H1 (cell line): ENCODE measurements at regions not wholly inside any gene's neighbourhood (a gene's known extent, or its start where the extent isn't known, plus 50 kb on each side); places are given as distances from the start of the nearest gene placed in this dataset.

ENCODE experiments used
- CTCF ChIA-PET: fragments of 300-600 bp; sonication (Branson Sonifier 250); formaldehyde crosslinking; loops from one replicate; lab custom pipeline; 2021; ENCODE audit not compliant: partially characterized antibody; lab: Charles Lee
- POLR2A ChIA-PET: fragments of 300-600 bp; sonication (Branson Sonifier 250); formaldehyde crosslinking; loops from one replicate; lab custom pipeline; 2021; ENCODE audit warnings: inconsistent platforms; ENCODE audit not compliant: partially characterized antibody; lab: Charles Lee
- DNase-seq, 2 experiments: peaks; one replicate each; pipeline versions ENCODE4 v3.0.0 to v3.0.0-alpha.2; 2010 to 2022; ENCODE audit warnings: low spot score in 2 of 2, low read depth in 1 of 2, mixed read lengths in 1 of 2
- FAIRE-seq: peaks from 2 replicates; lab custom pipeline; 2011; peaks lifted over from hg19 to GRCh38; lab: Jason Lieb, UNC
- H2AFZ ChIP-seq: 2 replicates; pipeline ENCODE4 v1.8.1; 2012; ENCODE audit warnings: low read length, inconsistent platforms
- H2AK5ac ChIP-seq: 2 replicates; pipeline ENCODE4 v1.6.1; 2013; ENCODE audit warnings: low read depth, low read length
- H2BK120ac ChIP-seq: replicated peaks from 2 replicates; pipeline ENCODE3; 2013; ENCODE audit warnings: low read depth, low read length, inconsistent platforms
- H2BK12ac ChIP-seq: 2 replicates; pipeline ENCODE4 v1.6.1; 2013; ENCODE audit warnings: low read depth, low read length
- H2BK15ac ChIP-seq: 2 replicates; pipeline ENCODE4 v1.6.1; 2013; ENCODE audit warnings: low read length
- H2BK20ac ChIP-seq: 2 replicates; pipeline ENCODE4 v1.6.1; 2013; ENCODE audit warnings: low read length
- H2BK5ac ChIP-seq: 2 replicates; pipeline ENCODE4 v1.6.1; 2013; ENCODE audit warnings: low read depth, low read length
- H3K14ac ChIP-seq: 2 replicates; pipeline ENCODE4 v1.6.1; 2013; ENCODE audit warnings: inconsistent platforms; ENCODE audit not compliant: insufficient read length
- H3K18ac ChIP-seq: 2 replicates; pipeline ENCODE4 v1.6.1; 2013; ENCODE audit warnings: low read length; ENCODE audit errors: extremely low read depth
- H3K23ac ChIP-seq: 2 replicates; pipeline ENCODE4 v1.6.1; 2013; ENCODE audit warnings: inconsistent platforms; ENCODE audit not compliant: insufficient read length
- H3K23me2 ChIP-seq: 2 replicates; pipeline ENCODE4 v1.6.1; 2013; ENCODE audit warnings: low read depth, low read length
- H3K27ac ChIP-seq: 2 replicates; pipeline ENCODE4 v1.6.1; 2011; ENCODE audit warnings: low read depth, low read length, inconsistent platforms
- H3K27me3 ChIP-seq, 4 experiments: replicated peaks in 1 of 4; 1 replicate in 1 of 4; 2 replicates in 3 of 4; pipeline versions ENCODE4 v1.6.1 to v1.8.1; 2011 to 2013; ENCODE audit warnings: low read length in 3 of 4, mild to moderate bottlenecking in 3 of 4, inconsistent platforms in 2 of 4, mixed read lengths in 2 of 4, moderate library complexity in 1 of 4; ENCODE audit not compliant: control insufficient read depth in 3 of 4, insufficient read depth in 3 of 4; ENCODE audit errors: extremely low read depth in 1 of 4
- H3K36me3 ChIP-seq, 4 experiments: 2 replicates each; pipeline versions ENCODE4 v1.6.1 to v1.8.1; 2011 to 2013; ENCODE audit warnings: mild to moderate bottlenecking in 4 of 4, low read length in 3 of 4, moderate library complexity in 2 of 4, control low read depth in 1 of 4, inconsistent platforms in 1 of 4; ENCODE audit not compliant: insufficient read depth in 4 of 4, control insufficient read depth in 2 of 4
- H3K4ac ChIP-seq: replicated peaks from 2 replicates; pipeline ENCODE3; 2013; ENCODE audit warnings: low read length, low read depth, mixed read lengths, inconsistent platforms; ENCODE audit not compliant: insufficient read length
- H3K4me1 ChIP-seq, 4 experiments: replicated peaks in 1 of 4; 1 replicate in 1 of 4; 2 replicates in 3 of 4; pipeline versions ENCODE4 v1.6.1 to v1.8.1; 2011 to 2013; ENCODE audit warnings: low read length in 3 of 4, inconsistent platforms in 2 of 4, mixed read lengths in 1 of 4; ENCODE audit not compliant: insufficient read depth in 4 of 4, control insufficient read depth in 3 of 4
- H3K4me2 ChIP-seq, 2 experiments: 2 replicates each; pipeline versions ENCODE4 v1.6.1 to v1.8.1; 2011 to 2013; ENCODE audit warnings: low read depth in 2 of 2, low read length in 2 of 2, control low read depth in 1 of 2, inconsistent platforms in 1 of 2, mild to moderate bottlenecking in 1 of 2; ENCODE audit not compliant: insufficient read depth in 1 of 2
- H3K4me3 ChIP-seq, 4 experiments: fragments of 200-600, 300-600 bp in 1 of 4; sonication (generic), shearing (Covaris generic), sonication (Bioruptor Twin) in 1 of 4; 2 replicates each; pipeline versions ENCODE4 v1.5.1 to v1.8.1; 2011 to 2016; ENCODE audit warnings: low read length in 4 of 4, low read depth in 3 of 4, control low read depth in 2 of 4, inconsistent platforms in 2 of 4, mild to moderate bottlenecking in 2 of 4, mixed read lengths in 1 of 4, moderate library complexity in 1 of 4; ENCODE audit not compliant: insufficient read depth in 2 of 4; ENCODE audit errors: extremely low read depth in 1 of 4
- H3K56ac ChIP-seq: replicated peaks from 2 replicates; pipeline ENCODE3; 2013; ENCODE audit warnings: low read depth, mild to moderate bottlenecking, mixed read lengths, low read length, inconsistent platforms; ENCODE audit not compliant: insufficient read length
- H3K79me1 ChIP-seq: 2 replicates; pipeline ENCODE4 v1.6.1; 2013; ENCODE audit warnings: low read depth, low read length, control low read depth
- H3K79me2 ChIP-seq, 2 experiments: 2 replicates each; pipeline versions ENCODE4 v1.6.1 to v1.8.1; 2012 to 2013; ENCODE audit warnings: low read length in 2 of 2, mild to moderate bottlenecking in 2 of 2, inconsistent platforms in 1 of 2; ENCODE audit not compliant: insufficient read depth in 2 of 2, control insufficient read depth in 1 of 2
- H3K9ac ChIP-seq, 4 experiments: replicated peaks in 1 of 4; 1 replicate in 1 of 4; 2 replicates in 3 of 4; pipeline versions ENCODE4 v1.6.1 to v1.8.1; 2011 to 2013; ENCODE audit warnings: low read depth in 3 of 4, low read length in 3 of 4, control low read depth in 2 of 4, mild to moderate bottlenecking in 2 of 4, moderate library complexity in 2 of 4, inconsistent platforms in 1 of 4; ENCODE audit errors: extremely low read depth in 1 of 4
- H3K9me3 ChIP-seq, 2 experiments: 2 replicates each; pipeline versions ENCODE4 v1.6.1 to v1.8.1; 2012 to 2013; ENCODE audit warnings: mild to moderate bottlenecking in 2 of 2, moderate library complexity in 2 of 2, control low read depth in 1 of 2, inconsistent platforms in 1 of 2, low read depth in 1 of 2, low read length in 1 of 2, mixed read lengths in 1 of 2; ENCODE audit not compliant: insufficient read depth in 2 of 2
- H4K20me1 ChIP-seq, 2 experiments: replicated peaks in 1 of 2; 2 replicates each; pipeline versions ENCODE3 to v1.8.1; 2011 to 2013; ENCODE audit warnings: inconsistent platforms in 2 of 2, low read length in 2 of 2, mild to moderate bottlenecking in 1 of 2; ENCODE audit not compliant: insufficient read depth in 2 of 2, control insufficient read depth in 1 of 2
- H4K5ac ChIP-seq: 2 replicates; pipeline ENCODE4 v1.6.1; 2013; ENCODE audit warnings: low read length, low read depth, mixed read lengths, inconsistent platforms; ENCODE audit not compliant: insufficient read length
- H4K8ac ChIP-seq: 2 replicates; pipeline ENCODE4 v1.8.0; 2013; ENCODE audit warnings: mild to moderate bottlenecking, moderate library complexity, low read length, inconsistent platforms; ENCODE audit not compliant: insufficient read depth; ENCODE audit errors: extremely low read depth
- H4K91ac ChIP-seq: replicated peaks from 2 replicates; pipeline ENCODE3; 2013; ENCODE audit warnings: low read length, mixed read lengths, inconsistent platforms; ENCODE audit not compliant: insufficient read length
- CBX5 ChIP-seq: fragments of 300-800, 300-1000 bp; sonication (generic); IDR thresholded peaks from 2 replicates; pipeline ENCODE4 v1.7.1; 2016; ENCODE audit warnings: antibody characterized with exemption, low read length, low read depth
- CEBPB ChIP-seq: IDR thresholded peaks from 2 replicates; pipeline ENCODE4 v1.6.1; 2012; ENCODE audit warnings: low read depth, low read length
- FOSL1 ChIP-seq: IDR thresholded peaks from 2 replicates; pipeline ENCODE4 v1.6.1; 2011; ENCODE audit warnings: mild to moderate bottlenecking, low read depth, low read length, moderate library complexity; ENCODE audit not compliant: insufficient read depth
- JUND ChIP-seq: IDR thresholded peaks from 2 replicates; pipeline ENCODE4 v1.6.1; 2011; ENCODE audit warnings: mild to moderate bottlenecking, improper control_type of control experiment, low read length
- KDM4A ChIP-seq: IDR thresholded peaks from one replicate; pipeline ENCODE4 v1.7.1; 2012; ENCODE audit warnings: low read depth, mild to moderate bottlenecking, moderate library complexity, low read length, inconsistent platforms; ENCODE audit not compliant: severe bottlenecking
- SIRT6 ChIP-seq: IDR thresholded peaks from one replicate; pipeline ENCODE4 v1.7.1; 2012; ENCODE audit warnings: low read length, inconsistent platforms
- SP1 ChIP-seq: IDR thresholded peaks from 2 replicates; pipeline ENCODE4 v1.6.1; 2011; ENCODE audit warnings: low read depth, low read length
- SP4 ChIP-seq: IDR thresholded peaks from 2 replicates; pipeline ENCODE4 v1.6.1; 2012; ENCODE audit warnings: low read length, inconsistent platforms
- SRF ChIP-seq: IDR thresholded peaks from 2 replicates; pipeline ENCODE4 v1.6.1; 2011; ENCODE audit warnings: mild to moderate bottlenecking, low read depth, low read length, moderate library complexity
- TBP ChIP-seq: IDR thresholded peaks from 2 replicates; pipeline ENCODE4 v1.6.1; 2011; ENCODE audit warnings: low read depth, low read length, improper control_type of control experiment
- YY1 ChIP-seq: IDR thresholded peaks from 2 replicates; pipeline ENCODE4 v1.6.1; 2011; ENCODE audit warnings: low read depth, mild to moderate bottlenecking, low read length
- WGBS, 2 experiments: shearing (Covaris generic) in 1 of 2; methylation state at CpG; one replicate each; pipeline versions ENCODE4 v1.1.6 to v1.1.7; 2013 to 2015; ENCODE audit warnings: low lambda C conversion rate in 2 of 2, mixed read lengths in 2 of 2, inconsistent platforms in 1 of 2, low coverage in 1 of 2, missing lambda C conversion rate in 1 of 2; ENCODE audit not compliant: insufficient replicate concordance in 2 of 2, insufficient coverage in 1 of 2, insufficient read length in 1 of 2; ENCODE audit errors: extremely low coverage in 1 of 2, missing lambda C conversion rate in 1 of 2; 5-methylcytosine and 5-hydroxymethylcytosine counted together
- TF ChIP-seq, protein P1 (sequence below): IDR thresholded peaks from 2 replicates; pipeline ENCODE4 v1.6.1; 2011; ENCODE audit warnings: low read length, improper control_type of control experiment

- 0 out of 2 replicates have a peak overlapping the region, but pooled peaks have one; percentile 19 for H3K27ac ChIP-seq
- ChIA-PET POLR2A (interaction anchor here (0.7 to 1.3 kb wide), 4 partner anchors 23 to 162 kb away, joined by 3 to 4 read pairs (median 3); no protein-coding TSS in a partner anchor), CTCF (no interaction called here)
- no peak overlapping the region for H4K8ac ChIP-seq
- H3K9ac ChIP-seq: no peak overlapping the region; a peak in 1 of 7 replicates
- no peak overlapping the region for H3K56ac ChIP-seq
- H3K79me1 ChIP-seq: no peaks in the 10 kb centered on the region
- no peak overlapping the region for H2AK5ac ChIP-seq
- FAIRE-seq (peak; percentile 66), DNase-seq (peak in 1 of 2 experiments; percentile 27)
- peak overlapping the region; percentile 90; the same call in 1 of the 2 replicates for H2BK5ac ChIP-seq
- no peaks in the 10 kb centered on the region for H3K79me2 ChIP-seq
- H3K36me3 ChIP-seq: no peaks in the 10 kb centered on the region
- no peak overlapping the region for H4K5ac ChIP-seq
- H3K27me3 ChIP-seq: no peaks in the 10 kb centered on the region
- peak overlapping the region; percentile 61 for H4K91ac ChIP-seq
- H2BK20ac ChIP-seq: no peak overlapping the region
- H2AFZ ChIP-seq: no peak overlapping the region
- H3K23ac ChIP-seq: no peak overlapping the region
- TF ChIP-seq KDM4A (no peak), SP4 (no peak), SIRT6 (no peak), SP1 (no peak), TBP (no peak), SRF (no peak), JUND (no peak), CEBPB (no peak), FOSL1 (no peak), YY1 (no peak), CBX5 (no peak)
- TF ChIP-seq, protein P1, sequence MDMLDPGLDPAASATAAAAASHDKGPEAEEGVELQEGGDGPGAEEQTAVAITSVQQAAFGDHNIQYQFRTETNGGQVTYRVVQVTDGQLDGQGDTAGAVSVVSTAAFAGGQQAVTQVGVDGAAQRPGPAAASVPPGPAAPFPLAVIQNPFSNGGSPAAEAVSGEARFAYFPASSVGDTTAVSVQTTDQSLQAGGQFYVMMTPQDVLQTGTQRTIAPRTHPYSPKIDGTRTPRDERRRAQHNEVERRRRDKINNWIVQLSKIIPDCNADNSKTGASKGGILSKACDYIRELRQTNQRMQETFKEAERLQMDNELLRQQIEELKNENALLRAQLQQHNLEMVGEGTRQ: no peak
- 23% methylated on average over 7 of the region's 7 CpGs; no CpG with 5 or more reads in 1 of the 2 experiments for WGBS, 2 experiments
- peak overlapping the region; percentile 98; the same call in 1 of the 2 replicates for H2BK12ac ChIP-seq
- no peaks in the 10 kb centered on the region; the same call in 1 of the 2 replicates for H3K23me2 ChIP-seq
- H3K14ac ChIP-seq: no peak overlapping the region
- H3K4ac ChIP-seq: peak overlapping the region; percentile 99
- peaks cover 2 to 19% (median 9%) of the 10 kb centered on the region in 4 experiments for H3K4me1 ChIP-seq
- H2BK15ac ChIP-seq: no peak overlapping the region
- peak overlapping the region in 1 of 4 experiments; percentile 33; a peak in 1 of 8 replicates for H3K4me3 ChIP-seq
- peak overlapping the region; percentile 19 to 31; a peak in 2 of 4 replicates for H3K4me2 ChIP-seq
- H2BK120ac ChIP-seq: no peak overlapping the region
- no peaks in the 10 kb centered on the region; a peak in 1 of 4 replicates for H3K9me3 ChIP-seq
- no peak overlapping the region; the same call in 1 of the 2 replicates for H3K18ac ChIP-seq
- H4K20me1 ChIP-seq: no peaks in the 10 kb centered on the region
Observed at GRCh38 chr9:73845954-73846690, 651.0 kb upstream of the RORB start.
